NB4 (cell line): ENCODE measurements at regions not wholly inside any gene's neighbourhood (a gene's known extent, or its start where the extent isn't known, plus 50 kb on each side); places are given as distances from the start of the nearest gene placed in this dataset.

ENCODE experiments used
- DNase-seq: peaks from one replicate; pipeline ENCODE4 v3.0.0; 2010; ENCODE audit warnings: low read depth
- H3K4me3 ChIP-seq: one replicate; pipeline ENCODE4 v1.5.1; 2011; ENCODE audit warnings: mild to moderate bottlenecking, low read depth, low read length, moderate library complexity
- MYC ChIP-seq: IDR thresholded peaks from 2 replicates; pipeline ENCODE4 v1.6.1; 2011; ENCODE audit warnings: low read depth, low read length
- POLR2A ChIP-seq: IDR thresholded peaks from 2 replicates; pipeline ENCODE4 v1.6.1; 2011; ENCODE audit warnings: mild to moderate bottlenecking; ENCODE audit not compliant: insufficient read length; ENCODE audit errors: extremely low read depth
- TF ChIP-seq, protein P1 (sequence below): IDR thresholded peaks from one replicate; pipeline ENCODE4 v1.5.1; 2012; ENCODE audit warnings: low read depth, low read length
- TF ChIP-seq, protein P2 (sequence below): IDR thresholded peaks from 2 replicates; pipeline ENCODE4 v1.6.1; 2011; ENCODE audit warnings: low read depth, low read length

DNA sequence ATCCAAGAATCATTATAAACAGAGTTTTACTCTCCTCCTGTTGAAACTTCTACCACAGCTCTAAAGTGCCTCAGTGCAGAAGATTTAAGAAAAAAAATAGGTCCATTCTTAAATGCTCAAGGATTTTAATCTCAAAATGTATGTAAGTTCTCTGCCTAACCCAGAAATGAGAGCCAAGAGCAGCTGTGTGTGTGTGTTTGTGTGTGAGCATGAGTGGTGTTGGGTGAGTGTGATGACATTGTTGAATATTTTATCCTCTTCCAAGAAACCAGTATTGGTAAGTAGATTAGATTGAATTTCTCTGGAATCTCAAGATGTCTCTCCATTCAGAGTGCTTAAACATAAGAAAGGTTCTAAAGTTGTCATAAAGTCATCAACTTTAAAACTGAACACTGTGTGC is 363.6 kb upstream of the NFE2L3 start:
- no peak overlapping the region for H3K4me3 ChIP-seq
- no peak for DNase-seq
- TF ChIP-seq, protein P1, sequence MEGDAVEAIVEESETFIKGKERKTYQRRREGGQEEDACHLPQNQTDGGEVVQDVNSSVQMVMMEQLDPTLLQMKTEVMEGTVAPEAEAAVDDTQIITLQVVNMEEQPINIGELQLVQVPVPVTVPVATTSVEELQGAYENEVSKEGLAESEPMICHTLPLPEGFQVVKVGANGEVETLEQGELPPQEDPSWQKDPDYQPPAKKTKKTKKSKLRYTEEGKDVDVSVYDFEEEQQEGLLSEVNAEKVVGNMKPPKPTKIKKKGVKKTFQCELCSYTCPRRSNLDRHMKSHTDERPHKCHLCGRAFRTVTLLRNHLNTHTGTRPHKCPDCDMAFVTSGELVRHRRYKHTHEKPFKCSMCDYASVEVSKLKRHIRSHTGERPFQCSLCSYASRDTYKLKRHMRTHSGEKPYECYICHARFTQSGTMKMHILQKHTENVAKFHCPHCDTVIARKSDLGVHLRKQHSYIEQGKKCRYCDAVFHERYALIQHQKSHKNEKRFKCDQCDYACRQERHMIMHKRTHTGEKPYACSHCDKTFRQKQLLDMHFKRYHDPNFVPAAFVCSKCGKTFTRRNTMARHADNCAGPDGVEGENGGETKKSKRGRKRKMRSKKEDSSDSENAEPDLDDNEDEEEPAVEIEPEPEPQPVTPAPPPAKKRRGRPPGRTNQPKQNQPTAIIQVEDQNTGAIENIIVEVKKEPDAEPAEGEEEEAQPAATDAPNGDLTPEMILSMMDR = no peak
- TF ChIP-seq MYC (no peak), POLR2A (no peak)
- TF ChIP-seq, protein P2, sequence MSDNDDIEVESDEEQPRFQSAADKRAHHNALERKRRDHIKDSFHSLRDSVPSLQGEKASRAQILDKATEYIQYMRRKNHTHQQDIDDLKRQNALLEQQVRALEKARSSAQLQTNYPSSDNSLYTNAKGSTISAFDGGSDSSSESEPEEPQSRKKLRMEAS = no peak

DNA sequence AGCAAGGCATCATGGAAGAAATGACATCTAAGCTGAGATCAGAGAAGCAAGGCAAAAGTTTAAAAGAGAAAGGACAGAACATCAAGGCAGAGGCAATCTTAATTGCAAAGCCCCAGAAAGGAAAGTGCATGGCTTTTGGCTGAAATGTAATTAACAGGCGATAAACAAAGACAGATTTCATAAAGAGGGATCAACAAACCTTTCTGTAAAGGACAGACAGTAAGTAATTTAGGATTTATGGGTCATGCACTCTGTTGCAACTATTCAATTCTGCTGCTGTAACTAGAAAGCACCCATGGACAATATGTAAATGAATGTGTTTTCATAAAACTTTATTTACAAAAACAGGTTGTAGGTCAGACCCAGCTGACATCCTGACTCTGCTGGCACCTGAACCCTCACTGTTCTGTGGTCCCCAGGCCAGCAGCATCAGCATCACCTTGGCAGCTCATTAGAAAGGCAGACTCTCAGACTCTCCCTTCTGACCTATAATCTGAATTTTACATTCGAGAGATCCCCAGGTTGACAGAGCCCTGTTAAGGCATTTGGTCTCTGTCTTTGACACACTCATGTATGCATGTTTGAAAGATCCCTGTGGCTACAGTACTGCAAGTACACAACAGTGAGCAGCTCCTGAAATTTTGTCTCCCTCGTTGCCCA is 362.9 kb upstream of the NFE2L3 start:
- no peak for DNase-seq
- H3K4me3 ChIP-seq = no peak overlapping the region
- TF ChIP-seq POLR2A (no peak), MYC (no peak)
- TF ChIP-seq, protein P2 = no peak
- TF ChIP-seq, protein P1 = no peak

DNA sequence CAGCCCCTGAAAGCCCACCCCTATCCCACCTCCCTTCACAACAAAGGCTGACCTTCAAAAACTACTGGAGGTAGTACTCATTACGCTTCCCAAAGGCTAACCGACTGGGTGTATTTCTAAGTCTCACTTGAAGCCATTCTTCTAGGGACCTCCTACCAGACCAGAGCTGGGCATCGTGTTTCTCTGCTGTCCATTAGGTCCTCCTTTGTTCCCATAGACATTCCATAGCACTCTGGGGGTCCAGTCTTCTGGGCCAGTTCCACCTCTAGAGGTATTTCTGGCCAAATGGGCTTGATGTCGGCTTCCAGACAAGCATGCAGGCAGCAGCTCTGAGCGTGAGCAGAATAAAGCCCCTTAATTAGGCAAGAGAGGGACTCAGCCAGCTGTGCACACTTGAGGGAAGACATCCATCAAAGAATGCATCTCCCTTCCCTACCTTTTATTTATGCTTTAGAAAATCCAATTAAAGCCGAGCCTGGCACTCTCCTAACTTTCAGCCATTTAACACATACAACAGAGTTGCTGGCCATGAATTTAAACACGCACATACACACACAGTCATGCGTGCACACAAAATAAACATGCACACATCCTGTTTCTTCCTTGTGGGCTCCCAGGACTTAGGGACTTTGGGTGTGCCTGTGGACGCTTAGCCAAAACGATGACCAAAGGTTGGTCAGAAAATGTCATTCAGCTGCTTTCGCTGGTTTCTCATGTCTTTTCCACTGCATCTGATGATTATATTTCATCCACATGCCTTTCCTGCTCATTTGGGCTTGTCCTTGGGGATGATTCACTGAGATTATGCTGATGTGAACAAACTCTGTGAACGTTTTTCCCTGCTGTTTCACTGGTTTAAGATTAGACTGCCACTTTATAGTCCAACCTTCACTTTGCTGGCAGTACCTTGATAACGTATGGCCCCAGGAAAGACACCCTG is 362.0 kb upstream of the NFE2L3 start:
- no peak for TF ChIP-seq POLR2A
- TF ChIP-seq, protein P1 = no peak
- no peak for TF ChIP-seq MYC
- TF ChIP-seq, protein P2 = no peak
- DNase-seq = no peak
- no peak overlapping the region for H3K4me3 ChIP-seq

DNA sequence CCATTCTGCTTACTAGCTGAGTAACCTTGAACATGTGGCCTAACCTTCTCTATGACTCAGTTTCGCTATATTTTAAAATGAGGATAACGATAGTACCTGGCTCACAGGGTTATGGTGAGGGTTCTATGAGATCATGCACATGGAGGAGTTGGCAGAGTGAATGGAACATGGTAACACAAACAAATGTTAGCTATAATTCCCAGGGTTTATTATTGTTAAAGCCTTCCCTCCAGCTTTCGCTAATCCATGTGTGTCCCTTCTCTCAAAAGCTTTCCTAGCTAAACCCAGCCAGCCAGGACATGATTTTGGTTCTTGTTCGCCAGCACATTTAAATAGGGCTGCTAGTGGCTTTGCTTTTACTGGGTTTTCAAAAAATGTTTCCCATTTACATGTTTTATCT is 361.0 kb upstream of the NFE2L3 start:
- TF ChIP-seq MYC (no peak), POLR2A (no peak)
- TF ChIP-seq, protein P1 = no peak
- TF ChIP-seq, protein P2 = no peak
- no peak overlapping the region for H3K4me3 ChIP-seq
- no peak for DNase-seq

DNA sequence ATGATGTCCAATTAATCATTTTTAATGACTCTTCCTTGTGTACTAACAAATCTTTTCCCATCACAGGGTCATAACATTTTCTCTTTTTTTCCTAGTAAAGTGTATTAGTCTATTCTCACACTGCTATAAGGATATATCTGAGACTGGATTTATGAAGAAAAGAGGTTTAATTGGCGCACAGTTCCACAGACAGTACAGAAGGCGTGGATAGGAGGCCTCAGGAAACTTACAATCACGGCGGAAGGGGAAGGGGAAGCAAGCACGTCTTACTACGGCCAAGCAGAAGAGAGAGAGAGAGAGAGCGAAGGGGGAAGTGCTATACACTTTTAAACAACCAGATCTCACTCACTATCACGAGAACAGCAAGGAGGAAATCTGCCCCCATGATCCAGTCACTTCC is 359.4 kb upstream of the NFE2L3 start:
- H3K4me3 ChIP-seq = no peak overlapping the region
- peak; percentile 15 for DNase-seq
- no peak for TF ChIP-seq MYC
- TF ChIP-seq, protein P1 = no peak
- no peak for TF ChIP-seq POLR2A
- TF ChIP-seq, protein P2 = no peak
